Keratinocyte (primary cell): ENCODE measurements at regions not wholly inside any gene's neighbourhood (a gene's known extent, or its start where the extent isn't known, plus 50 kb on each side); places are given as distances from the start of the nearest gene placed in this dataset.

Experiments
- DNase-seq: peaks from one replicate; pipeline ENCODE4 v3.0.0-alpha.2; 2011; ENCODE audit warnings: low read depth, missing footprints, low spot score
- FAIRE-seq: peaks from 2 replicates; lab custom pipeline; 2011; peaks lifted over from hg19 to GRCh38; lab: Jason Lieb, UNC
- H2AFZ ChIP-seq: 2 replicates; pipeline ENCODE4 v1.6.0; 2012; ENCODE audit warnings: low read length, control low read depth, inconsistent platforms; ENCODE audit not compliant: control insufficient read depth
- H3K27ac ChIP-seq: 2 replicates; pipeline ENCODE4 v1.5.1; 2011; ENCODE audit warnings: low read length; ENCODE audit not compliant: control insufficient read depth, insufficient read depth
- H3K27me3 ChIP-seq: 3 replicates; pipeline ENCODE4 v1.6.0; 2011; ENCODE audit warnings: low read length; ENCODE audit not compliant: control insufficient read depth, insufficient read depth; ENCODE audit errors: extremely low read depth
- H3K36me3 ChIP-seq, 2 experiments: 2 replicates in 1 of 2; 3 replicates in 1 of 2; pipeline ENCODE4 v1.5.1; 2011; ENCODE audit warnings: low read length in 2 of 2, mild to moderate bottlenecking in 1 of 2; ENCODE audit not compliant: control insufficient read depth in 2 of 2, insufficient read depth in 2 of 2; ENCODE audit errors: extremely low read depth in 1 of 2
- H3K4me1 ChIP-seq: 3 replicates; pipeline ENCODE4 v1.5.1; 2011; ENCODE audit warnings: low read length; ENCODE audit not compliant: control insufficient read depth, insufficient read depth; ENCODE audit errors: extremely low read depth
- H3K4me2 ChIP-seq: 3 replicates; pipeline ENCODE4 v1.6.0; 2011; ENCODE audit warnings: low read depth, low read length; ENCODE audit not compliant: control insufficient read depth, insufficient read depth; ENCODE audit errors: extremely low read depth
- H3K4me3 ChIP-seq, 3 experiments: fragments of 200-600 bp in 1 of 3; sonication (generic) in 1 of 3; 2 replicates in 2 of 3; 3 replicates in 1 of 3; pipeline ENCODE4 v1.5.1; 2011 to 2016; ENCODE audit warnings: low read length in 3 of 3, mild to moderate bottlenecking in 3 of 3, control low read depth in 2 of 3, inconsistent platforms in 1 of 3, low read depth in 1 of 3, mixed read lengths in 1 of 3, mixed run types in 1 of 3, moderate library complexity in 1 of 3; ENCODE audit not compliant: control insufficient read depth in 2 of 3, insufficient read depth in 2 of 3; ENCODE audit errors: extremely low read depth in 1 of 3
- H3K79me2 ChIP-seq: 2 replicates; pipeline ENCODE4 v1.6.0; 2012; ENCODE audit warnings: low read length; ENCODE audit not compliant: control insufficient read depth, insufficient read depth
- H3K9ac ChIP-seq: 3 replicates; pipeline ENCODE4 v1.6.0; 2011; ENCODE audit warnings: low read length; ENCODE audit not compliant: control insufficient read depth, insufficient read depth; ENCODE audit errors: extremely low read depth
- H3K9me1 ChIP-seq: 3 replicates; pipeline ENCODE4 v1.6.0; 2011; ENCODE audit warnings: low read length; ENCODE audit not compliant: control insufficient read depth, insufficient read depth; ENCODE audit errors: extremely low read depth
- H3K9me3 ChIP-seq: 2 replicates; pipeline ENCODE4 v1.5.1; 2012; ENCODE audit warnings: low read depth, low read length; ENCODE audit not compliant: control insufficient read depth
- H4K20me1 ChIP-seq: 3 replicates; pipeline ENCODE4 v1.6.0; 2011; ENCODE audit warnings: low read length; ENCODE audit not compliant: control insufficient read depth, insufficient read depth; ENCODE audit errors: extremely low read depth
- EZH2 ChIP-seq: IDR thresholded peaks from one replicate; pipeline ENCODE4 v1.6.1; 2012; ENCODE audit warnings: inconsistent platforms, mild to moderate bottlenecking, low read length, moderate library complexity
- dilution Hi-C: fragments of 300-500 bp; cut with MboI; formaldehyde crosslinking; loops from one replicate; pipeline ENCODE4 v1.7.0; 2020; ENCODE audit warnings: low sequenced_read_pairs; ENCODE audit not compliant: extremely low pct_ligation_motif_present
- TF ChIP-seq, protein P1 (sequence below), 3 experiments: IDR thresholded peaks in 1 of 3; conservative IDR thresholded peaks in 1 of 3; optimal IDR thresholded peaks in 1 of 3; 2 replicates in 2 of 3; 3 replicates in 1 of 3; pipeline versions ENCODE3 to v1.5.1; 2011; ENCODE audit warnings: low read length in 3 of 3, mild to moderate bottlenecking in 3 of 3, moderate library complexity in 2 of 3, control low read depth in 1 of 3, inconsistent platforms in 1 of 3; ENCODE audit not compliant: insufficient read depth in 2 of 3; ENCODE audit errors: extremely low read depth in 1 of 3

DNA sequence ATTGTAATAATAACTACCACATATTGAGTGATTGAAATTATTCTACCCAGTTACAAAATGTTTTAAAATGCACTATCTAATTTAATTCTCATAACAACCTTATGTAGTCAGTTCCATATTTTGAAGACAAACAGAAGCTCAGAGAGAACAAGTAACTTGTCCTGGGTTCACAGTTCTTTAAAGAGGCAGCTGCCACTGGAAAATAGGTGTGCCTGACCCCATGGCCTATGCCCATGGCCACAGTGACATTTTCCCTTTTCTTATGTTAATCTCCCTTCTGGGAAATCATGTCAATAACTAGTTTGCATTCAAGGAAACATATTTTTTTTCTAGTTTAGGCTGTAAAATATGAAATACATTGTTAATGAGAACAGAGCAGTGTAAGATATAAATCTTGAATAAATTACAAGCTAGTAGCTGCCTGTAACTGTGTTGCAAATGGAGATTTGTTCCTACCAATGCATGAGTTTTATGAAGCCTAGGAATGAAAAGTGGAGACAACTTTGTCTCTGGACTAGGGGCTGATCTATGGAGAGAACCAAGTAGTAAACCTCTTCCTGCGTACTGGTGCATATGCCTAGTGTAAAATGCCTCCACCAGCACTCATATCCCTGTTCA lies 1018.0 kb downstream of the NTRK3 start:
- Histone ChIP-seq H3K9me3 (no peaks in the 10 kb centered on the region), H3K27me3 (no peaks in the 10 kb centered on the region), H3K36me3 (no peaks in the 10 kb centered on the region), H3K9ac (no peak overlapping the region), H4K20me1 (no peaks in the 10 kb centered on the region), H2AFZ (no peak overlapping the region), H3K4me3 (no peak overlapping the region), H3K4me1 (no peaks in the 10 kb centered on the region), H3K27ac (no peak overlapping the region), H3K4me2 (no peak overlapping the region), H3K9me1 (no peaks in the 10 kb centered on the region), H3K79me2 (no peaks in the 10 kb centered on the region)
- FAIRE-seq, result no peak
- TF ChIP-seq, protein P1, sequence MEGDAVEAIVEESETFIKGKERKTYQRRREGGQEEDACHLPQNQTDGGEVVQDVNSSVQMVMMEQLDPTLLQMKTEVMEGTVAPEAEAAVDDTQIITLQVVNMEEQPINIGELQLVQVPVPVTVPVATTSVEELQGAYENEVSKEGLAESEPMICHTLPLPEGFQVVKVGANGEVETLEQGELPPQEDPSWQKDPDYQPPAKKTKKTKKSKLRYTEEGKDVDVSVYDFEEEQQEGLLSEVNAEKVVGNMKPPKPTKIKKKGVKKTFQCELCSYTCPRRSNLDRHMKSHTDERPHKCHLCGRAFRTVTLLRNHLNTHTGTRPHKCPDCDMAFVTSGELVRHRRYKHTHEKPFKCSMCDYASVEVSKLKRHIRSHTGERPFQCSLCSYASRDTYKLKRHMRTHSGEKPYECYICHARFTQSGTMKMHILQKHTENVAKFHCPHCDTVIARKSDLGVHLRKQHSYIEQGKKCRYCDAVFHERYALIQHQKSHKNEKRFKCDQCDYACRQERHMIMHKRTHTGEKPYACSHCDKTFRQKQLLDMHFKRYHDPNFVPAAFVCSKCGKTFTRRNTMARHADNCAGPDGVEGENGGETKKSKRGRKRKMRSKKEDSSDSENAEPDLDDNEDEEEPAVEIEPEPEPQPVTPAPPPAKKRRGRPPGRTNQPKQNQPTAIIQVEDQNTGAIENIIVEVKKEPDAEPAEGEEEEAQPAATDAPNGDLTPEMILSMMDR (optimal IDR thresholded peaks at IDR 0.05 in 1 of 3, IDR thresholded peaks at IDR 0.05 in 1 of 3, conservative IDR thresholded peaks at IDR 0.05 in 1 of 3; ENCODE audit: extremely low read depth in 1 of 3, insufficient read depth in 2 of 3, low read length in 3 of 3), result no peak
- TF ChIP-seq EZH2, result no peak
- no peak for DNase-seq
- dilution Hi-C loops, result no loop called here

DNA sequence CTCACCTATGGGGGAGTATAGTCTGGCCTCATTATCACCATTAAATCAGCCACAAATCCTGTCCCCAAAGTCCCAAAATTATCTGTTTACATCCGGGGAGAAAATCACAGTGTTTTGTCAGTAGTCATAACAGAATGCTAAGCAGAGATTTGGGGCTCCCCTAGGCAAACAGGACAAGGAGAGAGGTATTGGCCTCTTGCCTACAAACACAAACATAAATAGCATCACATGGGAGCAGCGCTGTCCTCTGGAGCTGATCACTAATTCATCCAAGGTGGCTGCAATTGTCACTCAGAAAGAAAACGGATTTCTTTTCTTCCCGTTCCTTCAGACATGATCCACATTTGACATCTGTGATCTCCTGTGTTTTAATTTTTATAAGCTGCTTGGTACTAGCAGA lies 1028.1 kb downstream of the NTRK3 start:
- Histone ChIP-seq H3K27ac (no peak overlapping the region), H3K9me3 (no peaks in the 10 kb centered on the region), H3K4me3 (no peak overlapping the region), H3K27me3 (no peaks in the 10 kb centered on the region), H3K4me1 (no peaks in the 10 kb centered on the region), H2AFZ (no peak overlapping the region), H3K36me3 (no peaks in the 10 kb centered on the region), H3K79me2 (no peaks in the 10 kb centered on the region), H3K9me1 (no peaks in the 10 kb centered on the region), H4K20me1 (no peaks in the 10 kb centered on the region), H3K4me2 (no peak overlapping the region), H3K9ac (no peak overlapping the region)
- no peak for TF ChIP-seq EZH2
- TF ChIP-seq, protein P1 (optimal IDR thresholded peaks at IDR 0.05 in 1 of 3, IDR thresholded peaks at IDR 0.05 in 1 of 3, conservative IDR thresholded peaks at IDR 0.05 in 1 of 3; ENCODE audit: extremely low read depth in 1 of 3, insufficient read depth in 2 of 3, low read length in 3 of 3), result no peak
- dilution Hi-C loops, result no loop called here
- DNase-seq (no peak), FAIRE-seq (no peak)
